ENCODE measurements at regions not wholly inside any gene's neighbourhood (a gene's known extent, or its start where the extent isn't known, plus 50 kb on each side); places are given as distances from the start of the nearest gene placed in this dataset.

DNA sequence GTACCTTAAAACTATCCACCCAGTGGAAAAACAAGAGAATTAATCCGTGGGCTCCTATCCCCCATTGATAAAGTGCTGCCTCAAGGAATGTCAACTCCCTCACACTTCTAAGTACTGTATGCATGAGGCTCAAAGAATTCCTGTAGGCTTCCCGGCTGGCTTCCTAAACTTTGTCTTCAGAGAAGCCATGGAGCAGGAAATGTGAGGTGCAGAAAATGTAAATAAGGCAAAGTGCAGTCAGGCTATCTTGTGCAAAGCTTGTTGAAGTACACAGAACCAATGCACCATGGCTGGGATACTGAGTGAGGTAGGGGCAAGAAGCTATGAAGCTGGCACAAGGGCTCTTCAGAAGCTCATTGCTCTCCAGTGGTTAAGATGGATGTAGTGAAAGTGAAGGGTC lies 611.0 kb downstream of the FSCB start:
- no peak for DNase-seq (ENCODE audit: low read depth in 2 of 2)
- no peak overlapping the region for H3K4me3 ChIP-seq (replicated peaks in 1 of 2; ENCODE audit: low read depth in 2 of 2, low read length in 2 of 2)
- TF ChIP-seq, protein P1, sequence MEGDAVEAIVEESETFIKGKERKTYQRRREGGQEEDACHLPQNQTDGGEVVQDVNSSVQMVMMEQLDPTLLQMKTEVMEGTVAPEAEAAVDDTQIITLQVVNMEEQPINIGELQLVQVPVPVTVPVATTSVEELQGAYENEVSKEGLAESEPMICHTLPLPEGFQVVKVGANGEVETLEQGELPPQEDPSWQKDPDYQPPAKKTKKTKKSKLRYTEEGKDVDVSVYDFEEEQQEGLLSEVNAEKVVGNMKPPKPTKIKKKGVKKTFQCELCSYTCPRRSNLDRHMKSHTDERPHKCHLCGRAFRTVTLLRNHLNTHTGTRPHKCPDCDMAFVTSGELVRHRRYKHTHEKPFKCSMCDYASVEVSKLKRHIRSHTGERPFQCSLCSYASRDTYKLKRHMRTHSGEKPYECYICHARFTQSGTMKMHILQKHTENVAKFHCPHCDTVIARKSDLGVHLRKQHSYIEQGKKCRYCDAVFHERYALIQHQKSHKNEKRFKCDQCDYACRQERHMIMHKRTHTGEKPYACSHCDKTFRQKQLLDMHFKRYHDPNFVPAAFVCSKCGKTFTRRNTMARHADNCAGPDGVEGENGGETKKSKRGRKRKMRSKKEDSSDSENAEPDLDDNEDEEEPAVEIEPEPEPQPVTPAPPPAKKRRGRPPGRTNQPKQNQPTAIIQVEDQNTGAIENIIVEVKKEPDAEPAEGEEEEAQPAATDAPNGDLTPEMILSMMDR (IDR thresholded peaks at IDR 0.05; ENCODE audit: low read depth, low read length): no peak

GRCh38 chr14:43894534-43894933 lies 612.5 kb downstream of the FSCB start:
- DNase-seq (ENCODE audit: low read depth in 2 of 2): peak; percentile 5 to 16
- no peak overlapping the region for H3K4me3 ChIP-seq (replicated peaks in 1 of 2; ENCODE audit: low read depth in 2 of 2, low read length in 2 of 2)
- TF ChIP-seq, protein P1 (IDR thresholded peaks at IDR 0.05; ENCODE audit: low read depth, low read length): peak; percentile 13

DNA sequence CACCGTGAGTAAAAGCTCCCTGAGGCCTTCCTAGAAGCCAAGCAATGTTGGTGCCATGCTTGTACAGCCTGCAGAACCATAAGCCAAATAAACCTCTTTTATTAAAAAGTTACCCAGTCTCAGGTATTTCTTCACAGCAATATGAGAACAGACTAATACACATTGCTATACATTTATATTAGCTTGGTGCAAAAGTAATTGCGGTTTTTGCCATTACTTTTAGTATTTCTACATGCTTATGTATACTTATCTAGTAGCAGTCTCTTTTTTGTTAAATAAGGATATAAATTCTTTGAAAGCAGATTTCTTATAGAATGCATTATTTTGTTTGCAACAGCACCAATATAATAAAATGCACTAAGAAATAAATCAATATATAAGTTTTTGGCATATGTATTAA lies 619.6 kb downstream of the FSCB start:
- H3K4me3 ChIP-seq (replicated peaks in 1 of 2; ENCODE audit: low read depth in 2 of 2, low read length in 2 of 2): no peak overlapping the region
- no peak for DNase-seq (ENCODE audit: low read depth in 2 of 2)
- TF ChIP-seq, protein P1 (IDR thresholded peaks at IDR 0.05; ENCODE audit: low read depth, low read length): no peak

DNA sequence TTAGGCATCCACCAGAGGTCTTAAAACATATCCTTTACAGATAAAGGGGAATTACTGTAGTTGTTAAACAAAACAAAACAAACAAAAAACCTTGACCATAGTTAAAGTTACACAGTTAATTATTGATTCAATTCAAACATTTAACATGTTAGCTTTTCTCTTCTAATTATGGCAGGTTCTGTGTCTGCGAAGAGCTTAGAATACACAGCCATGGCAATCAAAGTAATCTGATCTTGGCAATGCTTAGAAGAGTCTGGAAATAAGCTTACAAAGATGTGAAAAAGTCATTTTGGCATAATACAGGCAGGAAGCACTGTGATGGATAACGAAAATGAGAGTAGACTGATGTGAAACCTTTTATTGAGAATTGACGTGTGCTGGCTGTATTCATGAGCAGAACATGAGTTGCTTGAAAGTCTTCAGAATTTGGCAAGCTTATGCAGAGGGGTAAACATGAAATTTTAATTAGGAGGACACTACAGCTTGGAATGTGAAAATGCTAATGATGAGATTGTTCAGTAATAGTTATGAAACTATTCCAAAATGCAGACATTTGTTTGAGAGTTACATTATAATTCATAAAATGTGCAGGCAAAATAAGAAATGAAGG lies 629.6 kb downstream of the FSCB start:
- H3K4me3 ChIP-seq (replicated peaks in 1 of 2; ENCODE audit: low read depth in 2 of 2, low read length in 2 of 2): no peak overlapping the region
- TF ChIP-seq, protein P1 (IDR thresholded peaks at IDR 0.05; ENCODE audit: low read depth, low read length): no peak
- DNase-seq (ENCODE audit: low read depth in 2 of 2): no peak

DNA sequence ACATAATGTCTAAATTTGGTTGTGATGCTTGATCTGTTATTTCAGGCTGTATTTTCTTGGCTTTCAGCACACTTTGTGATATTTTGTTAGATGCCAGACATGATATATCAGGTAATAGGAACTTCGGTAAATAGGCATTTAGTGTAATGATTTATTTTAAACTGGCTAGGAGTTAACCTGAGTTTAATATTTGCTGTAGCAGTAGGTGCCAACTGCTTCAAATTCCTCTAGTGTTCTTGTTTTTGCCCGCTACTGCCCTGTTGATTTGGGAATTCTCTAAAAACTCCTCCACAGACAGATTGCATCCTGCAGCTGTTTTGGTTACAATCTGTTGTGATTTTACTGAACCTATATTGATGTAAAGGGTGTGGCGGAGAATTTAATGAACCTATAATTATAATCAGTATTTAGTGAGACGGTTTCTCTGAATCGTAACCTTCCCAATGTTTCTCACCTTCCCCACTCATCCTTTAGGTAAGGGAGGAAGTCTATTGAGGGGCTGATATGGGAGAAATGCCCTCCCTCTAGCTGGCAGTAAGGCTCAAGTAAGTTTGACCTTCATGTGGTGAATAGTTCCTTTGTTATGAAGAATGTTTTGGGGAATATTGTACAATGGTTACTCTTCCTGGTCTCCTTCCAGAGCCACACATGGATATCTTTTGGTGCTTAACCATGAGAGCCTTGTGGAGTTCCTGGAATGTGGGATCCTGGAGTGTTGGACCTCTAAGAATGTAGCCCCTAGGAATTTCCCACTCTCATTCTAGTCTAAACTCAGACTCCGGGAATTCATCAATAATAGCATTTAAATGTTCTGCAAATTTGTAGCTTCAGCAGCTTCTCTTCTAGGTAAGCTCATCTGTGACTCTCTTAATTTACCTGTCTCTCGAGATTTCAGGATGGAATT lies 634.1 kb downstream of the FSCB start:
- no peak for DNase-seq (ENCODE audit: low read depth in 2 of 2)
- H3K4me3 ChIP-seq (replicated peaks in 1 of 2; ENCODE audit: low read depth in 2 of 2, low read length in 2 of 2): no peak overlapping the region
- TF ChIP-seq, protein P1 (IDR thresholded peaks at IDR 0.05; ENCODE audit: low read depth, low read length): no peak

GRCh38 chr14:43872222-43872621 lies 634.9 kb downstream of the FSCB start:
- TF ChIP-seq, protein P1 (IDR thresholded peaks at IDR 0.05; ENCODE audit: low read depth, low read length): no peak
- H3K4me3 ChIP-seq (replicated peaks in 1 of 2; ENCODE audit: low read depth in 2 of 2, low read length in 2 of 2): no peak overlapping the region

More at GRCh38 chr14:43872222-43872621, 634.9 kb downstream of the FSCB start:
- DNase-seq (ENCODE audit: low read depth in 2 of 2): no peak
